Prostate gland (tissue), 2 donors: ENCODE measurements at regions not wholly inside any gene's neighbourhood (a gene's known extent, or its start where the extent isn't known, plus 50 kb on each side); places are given as distances from the start of the nearest gene placed in this dataset.

Source experiments
- DNase-seq: peaks from one replicate; pipeline ENCODE4 v3.0.0-alpha.2; 2019; ENCODE audit warnings: low spot score
- H3K27ac ChIP-seq, 2 donors: fragments of 200-600 bp; sonication (generic); 2 replicates each; pipeline ENCODE4 v1.5.1; 2017 to 2019
- H3K27me3 ChIP-seq: fragments of 200-600 bp; sonication (generic); replicated peaks from 2 replicates; pipeline ENCODE4 v1.5.1; 2019; ENCODE audit not compliant: insufficient read depth
- H3K36me3 ChIP-seq, 2 donors: fragments of 200-600 bp; sonication (generic); 1 replicate in 1 of 2; 2 replicates in 1 of 2; pipeline versions ENCODE4 v1.5.1 to v1.8.1; 2017 to 2019
- H3K4me1 ChIP-seq: fragments of 200-600 bp; sonication (generic); replicated peaks from 2 replicates; pipeline ENCODE4 v1.5.1; 2019
- H3K4me3 ChIP-seq, 2 donors: fragments of 200-600 bp; sonication (generic); 2 replicates each; pipeline ENCODE4 v1.5.1; 2017 to 2019
- H3K9me3 ChIP-seq: fragments of 200-600 bp; sonication (generic); 2 replicates; pipeline ENCODE4 v1.5.1; 2017
- POLR2A ChIP-seq: fragments of 450-650 bp; IDR thresholded peaks from one replicate; pipeline ENCODE4 v1.6.1; 2016; ENCODE audit warnings: antibody characterized with exemption, mild to moderate bottlenecking
- POLR2AphosphoS5 ChIP-seq: sonication (generic); formaldehyde crosslinking; IDR thresholded peaks from one replicate; pipeline ENCODE4 v1.6.1; 2017; ENCODE audit warnings: antibody characterized with exemption
- WGBS: methylation state at CpG from one replicate; pipeline ENCODE4 v1.1.5; 2018; 5-methylcytosine and 5-hydroxymethylcytosine counted together
- intact Hi-C: fragments of 100-400 bp; cut with DNase I; formaldehyde crosslinking; loops from one replicate; pipeline ENCODE4 v1.14.2; 2022
- TF ChIP-seq, protein P1 (sequence below), 4 experiments: fragments of 200-600 bp in 2 of 4; fragments of 450-650 bp in 2 of 4; sonication (generic) in 2 of 4; IDR thresholded peaks; 1 replicate in 3 of 4; 2 replicates in 1 of 4; pipeline ENCODE4 v1.5.1; 2016 to 2019; ENCODE audit warnings: antibody characterized with exemption in 4 of 4, mild to moderate bottlenecking in 2 of 4, moderate library complexity in 2 of 4

- Histone ChIP-seq H3K36me3 (no peaks in the 10 kb centered on the region), H3K4me1 (no peaks in the 10 kb centered on the region), H3K27ac (no peak overlapping the region), H3K9me3 (no peaks in the 10 kb centered on the region), H3K4me3 (no peak overlapping the region), H3K27me3 (no peaks in the 10 kb centered on the region)
- TF ChIP-seq POLR2A (no peak), POLR2AphosphoS5 (no peak)
- TF ChIP-seq, protein P1, sequence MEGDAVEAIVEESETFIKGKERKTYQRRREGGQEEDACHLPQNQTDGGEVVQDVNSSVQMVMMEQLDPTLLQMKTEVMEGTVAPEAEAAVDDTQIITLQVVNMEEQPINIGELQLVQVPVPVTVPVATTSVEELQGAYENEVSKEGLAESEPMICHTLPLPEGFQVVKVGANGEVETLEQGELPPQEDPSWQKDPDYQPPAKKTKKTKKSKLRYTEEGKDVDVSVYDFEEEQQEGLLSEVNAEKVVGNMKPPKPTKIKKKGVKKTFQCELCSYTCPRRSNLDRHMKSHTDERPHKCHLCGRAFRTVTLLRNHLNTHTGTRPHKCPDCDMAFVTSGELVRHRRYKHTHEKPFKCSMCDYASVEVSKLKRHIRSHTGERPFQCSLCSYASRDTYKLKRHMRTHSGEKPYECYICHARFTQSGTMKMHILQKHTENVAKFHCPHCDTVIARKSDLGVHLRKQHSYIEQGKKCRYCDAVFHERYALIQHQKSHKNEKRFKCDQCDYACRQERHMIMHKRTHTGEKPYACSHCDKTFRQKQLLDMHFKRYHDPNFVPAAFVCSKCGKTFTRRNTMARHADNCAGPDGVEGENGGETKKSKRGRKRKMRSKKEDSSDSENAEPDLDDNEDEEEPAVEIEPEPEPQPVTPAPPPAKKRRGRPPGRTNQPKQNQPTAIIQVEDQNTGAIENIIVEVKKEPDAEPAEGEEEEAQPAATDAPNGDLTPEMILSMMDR (IDR thresholded peaks at IDR 0.05), result no peak
- intact Hi-C loops, result no loop called here
- DNase-seq, result no peak
- WGBS, result 94% methylated on average over 7 of the region's 7 CpGs
Measured at GRCh38 chr12:124196236-124196635, 98.7 kb upstream of the RFLNA start.

DNA sequence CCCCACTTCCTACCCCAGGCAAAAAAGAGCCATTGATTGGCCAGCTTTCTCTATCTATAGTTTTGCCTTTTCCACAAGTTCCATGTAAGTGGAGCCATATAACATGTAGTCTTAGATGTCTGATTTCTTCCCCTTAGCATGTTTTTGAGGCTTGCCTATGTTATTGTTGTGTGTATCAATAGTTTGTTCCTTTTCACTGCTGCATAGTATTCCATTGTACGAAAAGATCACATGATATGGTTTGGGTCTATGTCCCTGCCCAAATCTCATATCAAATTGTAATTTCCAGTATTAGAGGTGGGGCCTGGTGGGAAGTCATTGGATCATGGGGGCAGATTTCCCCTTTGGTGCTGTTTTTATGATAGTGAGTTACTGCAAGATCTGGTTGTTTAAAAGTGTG, 93.6 kb upstream of the RFLNA start:
- 100% methylated on average over 1 of the region's 1 CpG for WGBS

DNA sequence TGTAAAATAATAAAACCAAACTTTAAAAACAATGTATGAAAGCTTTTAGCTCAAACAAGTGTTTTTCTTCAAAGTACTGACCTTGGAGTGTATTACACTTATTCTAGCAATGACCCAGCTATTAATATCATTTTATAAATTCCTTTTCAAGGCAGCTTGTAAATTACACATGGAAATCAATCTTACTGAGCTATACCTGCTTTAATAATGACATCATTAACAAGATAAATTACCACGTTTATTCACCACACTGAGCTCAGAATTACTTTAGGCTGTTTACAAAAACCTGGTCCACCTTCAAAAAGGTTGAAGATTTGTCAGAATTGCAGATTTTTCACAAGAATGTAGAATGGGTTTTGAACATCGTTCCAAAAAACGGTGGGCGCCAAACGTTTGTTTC, 91.7 kb upstream of the RFLNA start:
- Histone ChIP-seq H3K36me3 (no peaks in the 10 kb centered on the region), H3K4me3 (no peak overlapping the region), H3K9me3 (no peaks in the 10 kb centered on the region), H3K27me3 (no peaks in the 10 kb centered on the region), H3K27ac (no peak overlapping the region), H3K4me1 (no peaks in the 10 kb centered on the region)
- DNase-seq, result no peak
- intact Hi-C loops, result no loop called here
- TF ChIP-seq POLR2AphosphoS5 (no peak), POLR2A (no peak)
- TF ChIP-seq, protein P1 (IDR thresholded peaks at IDR 0.05), result no peak
- WGBS, result 56% methylated on average over 5 of the region's 5 CpGs

More for the DNA sequence above, 93.6 kb upstream of the RFLNA start:
- no peak for TF ChIP-seq POLR2AphosphoS5
- TF ChIP-seq, protein P1 (IDR thresholded peaks at IDR 0.05), result no peak
- no peak for TF ChIP-seq POLR2A
- intact Hi-C loops, result no loop called here
- Histone ChIP-seq H3K36me3 (no peaks in the 10 kb centered on the region), H3K27ac (no peak overlapping the region), H3K9me3 (no peaks in the 10 kb centered on the region), H3K4me3 (no peak overlapping the region), H3K27me3 (no peaks in the 10 kb centered on the region), H3K4me1 (no peaks in the 10 kb centered on the region)
- DNase-seq, result no peak

- no peaks in the 10 kb centered on the region for H3K9me3 ChIP-seq
- no peaks in the 10 kb centered on the region for H3K36me3 ChIP-seq
- no peaks in the 10 kb centered on the region for H3K27me3 ChIP-seq
- H3K27ac ChIP-seq, result no peak overlapping the region
- 95% methylated on average over 2 of the region's 2 CpGs for WGBS
- no peak overlapping the region for H3K4me3 ChIP-seq
- no peak for DNase-seq
- intact Hi-C loops, result no loop called here
- TF ChIP-seq POLR2AphosphoS5 (no peak), POLR2A (no peak)
- TF ChIP-seq, protein P1 (IDR thresholded peaks at IDR 0.05), result no peak
- H3K4me1 ChIP-seq, result no peaks in the 10 kb centered on the region
Measured at GRCh38 chr12:124205405-124205804, 89.5 kb upstream of the RFLNA start.

DNA sequence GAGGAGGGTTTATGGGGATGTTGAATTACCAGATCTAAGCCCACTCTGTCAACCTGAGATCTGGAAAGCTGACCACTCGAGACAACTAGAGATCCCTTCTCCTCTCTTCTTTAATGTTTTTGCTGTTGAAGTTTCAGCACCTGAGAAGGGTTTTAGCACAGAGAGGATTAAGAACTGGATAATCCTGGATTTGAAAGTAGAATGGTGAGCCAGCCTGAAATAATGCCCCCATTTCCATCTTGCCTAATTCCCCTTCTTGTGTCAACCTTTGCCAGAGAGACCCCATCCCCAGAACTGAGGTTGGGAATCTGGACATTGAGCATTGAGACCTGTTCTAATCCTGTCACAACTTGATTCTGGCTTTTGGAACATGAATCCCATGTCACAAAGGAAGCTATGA, 87.8 kb upstream of the RFLNA start:
- H3K27me3 ChIP-seq, result no peaks in the 10 kb centered on the region
- H3K4me1 ChIP-seq, result no peaks in the 10 kb centered on the region
- H3K27ac ChIP-seq, result no peak overlapping the region
- H3K36me3 ChIP-seq, result no peaks in the 10 kb centered on the region
- intact Hi-C loops, result no loop called here
- WGBS, result 56% methylated on average over 1 of the region's 1 CpG
- DNase-seq, result no peak
- no peak overlapping the region for H3K4me3 ChIP-seq
- TF ChIP-seq POLR2AphosphoS5 (no peak), POLR2A (no peak)
- TF ChIP-seq, protein P1 (IDR thresholded peaks at IDR 0.05), result no peak
- no peaks in the 10 kb centered on the region for H3K9me3 ChIP-seq
